ENCODE measurements at regions not wholly inside any gene's neighbourhood (a gene's known extent, or its start where the extent isn't known, plus 50 kb on each side); places are given as distances from the start of the nearest gene placed in this dataset.

DNA sequence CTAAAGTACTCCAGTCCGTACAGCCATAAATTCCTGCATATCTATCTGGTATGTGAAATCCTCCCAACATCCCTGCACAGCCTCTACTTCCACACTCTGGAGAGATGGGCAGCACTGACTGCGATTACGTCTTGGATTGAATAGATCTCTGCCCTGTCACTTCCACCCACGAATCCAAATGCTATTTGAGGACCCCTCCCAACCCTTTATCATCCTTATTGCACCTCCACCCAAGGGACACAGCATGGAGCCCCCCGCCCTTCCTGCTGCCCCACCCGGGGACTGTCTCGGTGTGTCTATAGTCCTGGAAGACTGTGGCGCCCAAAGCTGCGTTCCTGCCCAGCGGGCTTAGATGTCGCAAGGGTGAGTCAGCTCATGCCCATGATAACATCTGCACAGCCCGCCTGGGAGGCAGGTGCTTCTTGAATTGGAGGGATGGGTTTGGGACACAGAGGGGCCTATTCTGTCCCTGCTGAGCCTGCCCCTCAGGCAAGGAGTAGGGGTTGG lies 105.7 kb upstream of the HAND1 start:
- TF ChIP-seq TCF7L2 (IDR thresholded peaks at IDR 0.05; ENCODE audit: low read depth, low read length): no peak
- no peak for TF ChIP-seq SIN3A (IDR thresholded peaks at IDR 0.05; ENCODE audit: borderline replicate concordance, insufficient read depth, low read depth, low read length)
- TF ChIP-seq, protein P1, sequence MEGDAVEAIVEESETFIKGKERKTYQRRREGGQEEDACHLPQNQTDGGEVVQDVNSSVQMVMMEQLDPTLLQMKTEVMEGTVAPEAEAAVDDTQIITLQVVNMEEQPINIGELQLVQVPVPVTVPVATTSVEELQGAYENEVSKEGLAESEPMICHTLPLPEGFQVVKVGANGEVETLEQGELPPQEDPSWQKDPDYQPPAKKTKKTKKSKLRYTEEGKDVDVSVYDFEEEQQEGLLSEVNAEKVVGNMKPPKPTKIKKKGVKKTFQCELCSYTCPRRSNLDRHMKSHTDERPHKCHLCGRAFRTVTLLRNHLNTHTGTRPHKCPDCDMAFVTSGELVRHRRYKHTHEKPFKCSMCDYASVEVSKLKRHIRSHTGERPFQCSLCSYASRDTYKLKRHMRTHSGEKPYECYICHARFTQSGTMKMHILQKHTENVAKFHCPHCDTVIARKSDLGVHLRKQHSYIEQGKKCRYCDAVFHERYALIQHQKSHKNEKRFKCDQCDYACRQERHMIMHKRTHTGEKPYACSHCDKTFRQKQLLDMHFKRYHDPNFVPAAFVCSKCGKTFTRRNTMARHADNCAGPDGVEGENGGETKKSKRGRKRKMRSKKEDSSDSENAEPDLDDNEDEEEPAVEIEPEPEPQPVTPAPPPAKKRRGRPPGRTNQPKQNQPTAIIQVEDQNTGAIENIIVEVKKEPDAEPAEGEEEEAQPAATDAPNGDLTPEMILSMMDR (IDR thresholded peaks at IDR 0.05): no peak
- TF ChIP-seq POLR2AphosphoS5 (IDR thresholded peaks at IDR 0.05; ENCODE audit: low read depth, low read length): no peak
